ENCODE measurements at regions not wholly inside any gene's neighbourhood (a gene's known extent, or its start where the extent isn't known, plus 50 kb on each side); places are given as distances from the start of the nearest gene placed in this dataset.

- TF ChIP-seq CTCF (IDR thresholded peaks at IDR 0.05) (no peak), PHF8 (IDR thresholded peaks at IDR 0.05; ENCODE audit: borderline replicate concordance, low read depth) (no peak), CEBPB (IDR thresholded peaks at IDR 0.05) (no peak), TFCP2L1 (CRISPR knock-in tag; IDR thresholded peaks at IDR 0.05) (no peak), RARB (CRISPR knock-in tag; IDR thresholded peaks at IDR 0.05) (no peak), SMC3 (IDR thresholded peaks at IDR 0.05) (no peak), POLR2A (IDR thresholded peaks at IDR 0.05; ENCODE audit: low read length) (no peak), HMGXB4 (CRISPR knock-in tag; IDR thresholded peaks at IDR 0.05; ENCODE audit: borderline replicate concordance) (no peak), RNF2 (IDR thresholded peaks at IDR 0.05; ENCODE audit: borderline replicate concordance, low read depth) (no peak)
These were observed 332.9 kb downstream of the BCAT1 start for GRCh38 chr12:24615967-24616411.
